Mucosa of descending colon (tissue), 3 donors: ENCODE measurements at regions not wholly inside any gene's neighbourhood (a gene's known extent, or its start where the extent isn't known, plus 50 kb on each side); places are given as distances from the start of the nearest gene placed in this dataset.

Source experiments
- ATAC-seq: fragments of 200-7000 bp; cut with Tn5 transposase; one replicate; pipeline ENCODE4 v1.9.1; 2020; ENCODE audit warnings: mild to moderate bottlenecking, moderate library complexity
- DNase-seq, 3 donors: peaks; one replicate each; pipeline ENCODE4 v3.0.0-alpha.2; 2020
- H3K36me3 ChIP-seq: fragments of 200-600 bp; one replicate; pipeline ENCODE4 v1.8.0; 2021; ENCODE audit warnings: low read depth, mild to moderate bottlenecking
- H3K4me1 ChIP-seq: fragments of 200-600 bp; one replicate; pipeline ENCODE4 v1.8.0; 2021; ENCODE audit warnings: low read depth, mild to moderate bottlenecking
- H3K4me3 ChIP-seq: fragments of 200-600 bp; one replicate; pipeline ENCODE4 v1.8.0; 2021; ENCODE audit warnings: mild to moderate bottlenecking
- H3K9me3 ChIP-seq: fragments of 200-600 bp; one replicate; pipeline ENCODE4 v1.8.0; 2021; ENCODE audit warnings: mild to moderate bottlenecking
- CTCF ChIP-seq: fragments of 200-600 bp; IDR thresholded peaks from one replicate; pipeline ENCODE4 v1.8.0; 2022; ENCODE audit warnings: antibody characterized with exemption, mild to moderate bottlenecking
- intact Hi-C, 2 donors: fragments of 100-400 bp; cut with DNase I in 1 of 2; cut with micrococcal nuclease in 1 of 2; formaldehyde crosslinking; loops; one replicate each; pipeline versions ENCODE4 v1.11.0 to v1.11.1; 2022; cut with DNase I, micrococcal nuclease
- donor health status: DM: no; HTN: no; CAD: no; lungs with moderate emphysema.
- donor health status: DM: no; HTN: no; CAD: no.
- donor health status: DM: no; HTN: yes; CAD: no.

GRCh38 chr12:91892081-91892855, 253.4 kb downstream of the BTG1 start:
- DNase-seq, result no peak
- Histone ChIP-seq H3K9me3 (no peaks in the 10 kb centered on the region), H3K4me1 (no peaks in the 10 kb centered on the region), H3K4me3 (no peak overlapping the region), H3K36me3 (no peaks in the 10 kb centered on the region)
- no peak for ATAC-seq
- intact Hi-C loops, result no loop called here
- TF ChIP-seq CTCF, result no peak

GRCh38 chr12:91890742-91891141, 254.9 kb downstream of the BTG1 start:
- H3K9me3 ChIP-seq, result no peaks in the 10 kb centered on the region
- no peak overlapping the region for H3K4me3 ChIP-seq
- no peaks in the 10 kb centered on the region for H3K36me3 ChIP-seq
- intact Hi-C loops, result no loop called here
- no peaks in the 10 kb centered on the region for H3K4me1 ChIP-seq
- ATAC-seq (no peak), DNase-seq (no peak)
- TF ChIP-seq CTCF, result no peak

GRCh38 chr12:91889910-91890309, 255.7 kb downstream of the BTG1 start:
- H3K36me3 ChIP-seq, result no peaks in the 10 kb centered on the region
- ATAC-seq, result no peak
- TF ChIP-seq CTCF, result no peak
- no peak for DNase-seq
- no peaks in the 10 kb centered on the region for H3K4me1 ChIP-seq
- H3K9me3 ChIP-seq, result no peaks in the 10 kb centered on the region
- no peak overlapping the region for H3K4me3 ChIP-seq
- intact Hi-C loops, result no loop called here

- DNase-seq, result no peak
- no peak overlapping the region for H3K4me3 ChIP-seq
- TF ChIP-seq CTCF, result no peak
- no peaks in the 10 kb centered on the region for H3K9me3 ChIP-seq
- H3K36me3 ChIP-seq, result no peaks in the 10 kb centered on the region
- no peak for ATAC-seq
- intact Hi-C loops, result no loop called here
- no peaks in the 10 kb centered on the region for H3K4me1 ChIP-seq
Observed at GRCh38 chr12:91889059-91889458, 256.6 kb downstream of the BTG1 start.

GRCh38 chr12:91887957-91888356, 257.7 kb downstream of the BTG1 start:
- no peak for DNase-seq
- no peak overlapping the region for H3K4me3 ChIP-seq
- H3K4me1 ChIP-seq, result no peaks in the 10 kb centered on the region
- no peak for TF ChIP-seq CTCF
- no peaks in the 10 kb centered on the region for H3K36me3 ChIP-seq
- intact Hi-C loops, result no loop called here
- no peaks in the 10 kb centered on the region for H3K9me3 ChIP-seq
- no peak for ATAC-seq
